Mucosa of descending colon (tissue), 3 donors: ENCODE measurements at regions not wholly inside any gene's neighbourhood (a gene's known extent, or its start where the extent isn't known, plus 50 kb on each side); places are given as distances from the start of the nearest gene placed in this dataset.

Source experiments
- ATAC-seq: fragments of 200-7000 bp; cut with Tn5 transposase; one replicate; pipeline ENCODE4 v1.9.1; 2020; ENCODE audit warnings: mild to moderate bottlenecking, moderate library complexity
- DNase-seq, 3 donors: peaks; one replicate each; pipeline ENCODE4 v3.0.0-alpha.2; 2020
- H3K36me3 ChIP-seq: fragments of 200-600 bp; one replicate; pipeline ENCODE4 v1.8.0; 2021; ENCODE audit warnings: low read depth, mild to moderate bottlenecking
- H3K4me1 ChIP-seq: fragments of 200-600 bp; one replicate; pipeline ENCODE4 v1.8.0; 2021; ENCODE audit warnings: low read depth, mild to moderate bottlenecking
- H3K4me3 ChIP-seq: fragments of 200-600 bp; one replicate; pipeline ENCODE4 v1.8.0; 2021; ENCODE audit warnings: mild to moderate bottlenecking
- H3K9me3 ChIP-seq: fragments of 200-600 bp; one replicate; pipeline ENCODE4 v1.8.0; 2021; ENCODE audit warnings: mild to moderate bottlenecking
- intact Hi-C, 2 donors: fragments of 100-400 bp; cut with DNase I in 1 of 2; cut with micrococcal nuclease in 1 of 2; formaldehyde crosslinking; loops; one replicate each; pipeline versions ENCODE4 v1.11.0 to v1.11.1; 2022; cut with DNase I, micrococcal nuclease
- TF ChIP-seq, protein P1 (sequence below): fragments of 200-600 bp; IDR thresholded peaks from one replicate; pipeline ENCODE4 v1.8.0; 2022; ENCODE audit warnings: antibody characterized with exemption, mild to moderate bottlenecking
- donor health status: DM: no; HTN: no; CAD: no; lungs with moderate emphysema.
- donor health status: DM: no; HTN: no; CAD: no.
- donor health status: DM: no; HTN: yes; CAD: no.

DNA sequence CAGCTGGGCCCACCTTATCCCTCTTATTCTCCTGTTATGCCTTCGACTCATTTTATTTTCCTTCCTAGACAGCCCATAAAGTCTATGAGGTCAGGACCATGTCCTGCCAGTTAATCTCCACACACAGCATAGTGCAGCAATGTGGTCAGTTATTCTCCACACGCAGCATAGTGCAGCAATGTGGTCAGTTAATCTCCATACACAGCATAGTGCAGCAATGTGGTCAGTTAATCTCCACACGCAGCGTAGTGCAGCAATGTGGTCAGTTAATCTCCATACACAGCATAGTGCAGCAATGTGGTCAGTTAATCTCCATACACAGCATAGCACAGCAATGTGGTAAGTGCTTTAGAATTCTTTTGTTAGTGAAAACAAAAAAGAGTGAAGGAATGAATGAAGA, 77.8 kb downstream of the TEX36 start:
- peaks cover 5% of the 10 kb centered on the region for H3K9me3 ChIP-seq
- no peak for ATAC-seq
- H3K36me3 ChIP-seq = no peaks in the 10 kb centered on the region
- H3K4me3 ChIP-seq = no peak overlapping the region
- TF ChIP-seq, protein P1, sequence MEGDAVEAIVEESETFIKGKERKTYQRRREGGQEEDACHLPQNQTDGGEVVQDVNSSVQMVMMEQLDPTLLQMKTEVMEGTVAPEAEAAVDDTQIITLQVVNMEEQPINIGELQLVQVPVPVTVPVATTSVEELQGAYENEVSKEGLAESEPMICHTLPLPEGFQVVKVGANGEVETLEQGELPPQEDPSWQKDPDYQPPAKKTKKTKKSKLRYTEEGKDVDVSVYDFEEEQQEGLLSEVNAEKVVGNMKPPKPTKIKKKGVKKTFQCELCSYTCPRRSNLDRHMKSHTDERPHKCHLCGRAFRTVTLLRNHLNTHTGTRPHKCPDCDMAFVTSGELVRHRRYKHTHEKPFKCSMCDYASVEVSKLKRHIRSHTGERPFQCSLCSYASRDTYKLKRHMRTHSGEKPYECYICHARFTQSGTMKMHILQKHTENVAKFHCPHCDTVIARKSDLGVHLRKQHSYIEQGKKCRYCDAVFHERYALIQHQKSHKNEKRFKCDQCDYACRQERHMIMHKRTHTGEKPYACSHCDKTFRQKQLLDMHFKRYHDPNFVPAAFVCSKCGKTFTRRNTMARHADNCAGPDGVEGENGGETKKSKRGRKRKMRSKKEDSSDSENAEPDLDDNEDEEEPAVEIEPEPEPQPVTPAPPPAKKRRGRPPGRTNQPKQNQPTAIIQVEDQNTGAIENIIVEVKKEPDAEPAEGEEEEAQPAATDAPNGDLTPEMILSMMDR = no peak
- no peaks in the 10 kb centered on the region for H3K4me1 ChIP-seq
- DNase-seq = no peak
- intact Hi-C loops = no loop called here

DNA sequence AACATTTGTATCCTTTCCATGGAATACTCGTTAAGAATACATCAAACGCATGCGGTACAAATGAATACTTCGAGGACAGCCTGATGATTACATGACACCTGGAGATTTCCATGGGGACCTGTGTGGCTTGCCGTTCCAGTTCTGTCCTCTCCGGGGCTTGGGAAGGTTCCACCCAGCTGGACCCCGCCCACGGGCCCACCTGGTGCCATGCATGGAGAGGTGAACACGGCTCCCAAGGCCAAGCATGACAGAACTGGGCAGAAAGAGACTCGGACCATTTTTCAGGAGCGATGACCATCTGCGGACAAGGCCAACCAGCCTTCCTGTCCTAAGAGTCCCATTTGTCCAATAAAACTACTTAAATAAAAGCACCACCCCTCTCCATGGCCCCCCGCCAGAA, 80.1 kb downstream of the TEX36 start:
- TF ChIP-seq, protein P1 = no peak
- DNase-seq = no peak
- Histone ChIP-seq H3K9me3 (peaks cover 5% of the 10 kb centered on the region), H3K36me3 (no peaks in the 10 kb centered on the region), H3K4me1 (no peaks in the 10 kb centered on the region), H3K4me3 (no peak overlapping the region)
- intact Hi-C loops = no loop called here
- no peak for ATAC-seq

DNA sequence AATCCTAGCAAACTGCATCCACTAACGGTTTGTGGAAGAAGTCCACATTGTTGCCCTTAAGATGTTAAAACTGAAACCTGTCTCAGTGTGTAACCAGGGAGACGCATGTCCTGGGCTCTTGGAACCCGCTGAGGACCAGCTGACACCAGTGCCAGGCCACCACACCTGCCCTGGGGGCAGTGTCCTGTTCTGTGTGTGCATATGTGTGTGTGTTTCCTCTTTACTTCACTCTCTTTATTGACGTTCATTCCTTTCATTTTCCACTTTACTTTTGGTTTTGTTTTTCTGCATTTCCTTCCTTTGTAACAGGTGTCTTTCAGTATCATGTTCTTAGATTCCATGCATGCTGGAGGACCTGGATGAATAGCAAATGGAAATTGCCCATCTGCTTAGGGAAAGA, 83.8 kb downstream of the TEX36 start:
- ATAC-seq (peak; percentile 59), DNase-seq (no peak)
- H3K9me3 ChIP-seq = peaks cover 17% of the 10 kb centered on the region
- TF ChIP-seq, protein P1 = no peak
- no peaks in the 10 kb centered on the region for H3K36me3 ChIP-seq
- intact Hi-C loops = no loop called here
- H3K4me3 ChIP-seq = no peak overlapping the region
- H3K4me1 ChIP-seq = no peaks in the 10 kb centered on the region

DNA sequence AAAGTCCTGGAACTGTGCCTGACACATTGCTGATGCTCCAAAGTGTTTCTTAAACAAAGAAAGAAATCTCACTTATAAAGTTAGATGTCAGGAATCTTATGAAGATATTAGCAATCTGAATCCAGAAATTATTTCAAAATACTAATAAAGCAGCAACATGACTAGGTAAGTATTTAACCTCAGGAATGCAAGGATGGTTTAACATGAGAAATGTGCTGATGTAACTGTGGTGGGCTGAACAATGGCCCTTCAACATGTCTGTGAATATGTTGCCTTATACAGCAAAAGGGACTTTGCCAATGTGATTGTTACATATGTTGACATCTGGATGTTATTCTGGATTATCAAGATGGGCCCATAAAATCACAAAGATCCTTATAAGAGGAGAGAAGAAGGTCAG, 87.1 kb downstream of the TEX36 start:
- intact Hi-C loops = no loop called here
- ATAC-seq (no peak), DNase-seq (no peak)
- Histone ChIP-seq H3K9me3 (peaks cover 17% of the 10 kb centered on the region), H3K4me3 (no peak overlapping the region), H3K36me3 (no peaks in the 10 kb centered on the region), H3K4me1 (no peaks in the 10 kb centered on the region)
- TF ChIP-seq, protein P1 = no peak

DNA sequence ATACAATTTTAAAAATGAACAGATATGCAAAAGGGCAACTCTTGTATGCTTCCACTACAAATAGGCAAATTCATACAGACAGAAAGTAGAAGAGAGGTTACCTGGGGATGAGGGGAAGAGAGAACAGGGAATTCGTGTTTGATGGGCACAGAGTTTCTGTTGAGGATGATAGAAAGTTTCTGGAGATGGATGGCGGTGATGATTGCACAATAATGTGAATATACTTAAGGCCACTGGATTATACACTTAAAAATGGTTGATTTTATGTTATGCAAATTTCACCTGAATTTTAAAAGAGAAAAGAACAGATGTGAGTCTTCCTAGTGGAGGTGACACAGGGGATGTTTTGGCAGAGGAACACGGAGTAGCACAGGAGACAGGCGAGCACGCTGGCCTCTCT, 89.3 kb downstream of the TEX36 start:
- ATAC-seq (no peak), DNase-seq (no peak)
- no peaks in the 10 kb centered on the region for H3K36me3 ChIP-seq
- TF ChIP-seq, protein P1 = no peak
- intact Hi-C loops = no loop called here
- no peak overlapping the region for H3K4me3 ChIP-seq
- H3K9me3 ChIP-seq = peaks cover 12% of the 10 kb centered on the region
- no peaks in the 10 kb centered on the region for H3K4me1 ChIP-seq

DNA sequence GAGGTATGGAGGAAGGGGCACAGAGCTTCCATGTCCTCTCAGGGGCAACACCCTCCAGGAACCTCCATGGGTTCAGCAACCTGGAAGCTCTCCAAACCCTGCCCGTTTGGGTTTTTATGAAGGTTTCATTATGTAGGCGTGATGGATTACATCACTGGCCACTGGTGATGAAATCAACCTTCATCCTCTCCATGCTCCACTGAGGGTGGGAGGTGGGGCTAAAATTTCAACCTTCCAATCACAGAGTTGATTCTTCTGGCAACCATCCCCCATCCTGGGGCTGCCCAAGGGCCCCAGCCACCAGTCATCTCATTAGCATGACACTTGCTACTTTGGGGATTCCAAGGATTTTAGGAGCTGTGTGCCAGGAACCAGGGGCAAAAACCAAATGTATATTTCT, 90.1 kb downstream of the TEX36 start:
- no peak overlapping the region for H3K4me3 ChIP-seq
- DNase-seq = no peak
- H3K9me3 ChIP-seq = peaks cover 12% of the 10 kb centered on the region
- intact Hi-C loops = no loop called here
- H3K4me1 ChIP-seq = no peaks in the 10 kb centered on the region
- ATAC-seq = no peak
- H3K36me3 ChIP-seq = no peaks in the 10 kb centered on the region
- TF ChIP-seq, protein P1 = no peak
